ENCODE measurements at regions not wholly inside any gene's neighbourhood (a gene's known extent, or its start where the extent isn't known, plus 50 kb on each side); places are given as distances from the start of the nearest gene placed in this dataset.

GRCh38 chr5:38758774-38759600, 86.8 kb upstream of the OSMR start:
- TF ChIP-seq POLR2A (IDR thresholded peaks at IDR 0.05), result no peak
- no peak for TF ChIP-seq CTCF (IDR thresholded peaks at IDR 0.05)
- no peak for TF ChIP-seq POLR2AphosphoS5 (IDR thresholded peaks at IDR 0.05)
